Muscle layer of colon (tissue), 2 donors: ENCODE measurements at regions not wholly inside any gene's neighbourhood (a gene's known extent, or its start where the extent isn't known, plus 50 kb on each side); places are given as distances from the start of the nearest gene placed in this dataset.
"Not testable (repeated sequence)": the region's sequence is repeated elsewhere in the genome, so short reads cannot be mapped to it uniquely, and the experiment has no call there.

Experiments
- H3K27ac ChIP-seq: one replicate; pipeline ENCODE4 v1.7.0; 2013; ENCODE audit warnings: low read depth, mild to moderate bottlenecking, low read length, moderate library complexity
- H3K27me3 ChIP-seq, 2 donors: one replicate each; pipeline ENCODE4 v1.7.0; 2013; ENCODE audit warnings: low read length in 2 of 2, mild to moderate bottlenecking in 2 of 2; ENCODE audit not compliant: insufficient read depth in 2 of 2, control insufficient read depth in 1 of 2
- H3K36me3 ChIP-seq: one replicate; pipeline ENCODE4 v1.7.0; 2013; ENCODE audit warnings: mild to moderate bottlenecking, low read length; ENCODE audit not compliant: insufficient read depth
- H3K4me1 ChIP-seq: one replicate; pipeline ENCODE4 v1.7.0; 2013; ENCODE audit warnings: mild to moderate bottlenecking, low read length; ENCODE audit not compliant: insufficient read depth
- H3K4me3 ChIP-seq, 2 donors: one replicate each; pipeline ENCODE4 v1.7.0; 2013; ENCODE audit warnings: low read length in 2 of 2, low read depth in 1 of 2, mild to moderate bottlenecking in 1 of 2, moderate library complexity in 1 of 2
- H3K9ac ChIP-seq: one replicate; pipeline ENCODE4 v1.7.0; 2013; ENCODE audit warnings: low read length
- H3K9me3 ChIP-seq: one replicate; pipeline ENCODE4 v1.7.0; 2013; ENCODE audit warnings: mild to moderate bottlenecking, low read length
- donor health status: abdominal sarcoma.
- donor health status: Adenocarcinoma of cecum.

GRCh38 chr11:92122561-92122960 lies 102.1 kb upstream of the FAT3 start:
- Histone ChIP-seq H3K27me3 (no peaks in the 10 kb centered on the region), H3K36me3 (no peaks in the 10 kb centered on the region), H3K27ac (no peak overlapping the region), H3K9me3 (no peaks in the 10 kb centered on the region), H3K9ac (no peak overlapping the region), H3K4me1 (no peaks in the 10 kb centered on the region), H3K4me3 (no peak overlapping the region)

- Histone ChIP-seq H3K4me1 (no peaks in the 10 kb centered on the region), H3K36me3 (no peaks in the 10 kb centered on the region), H3K27ac (no peak overlapping the region), H3K9me3 (no peaks in the 10 kb centered on the region), H3K27me3 (no peaks in the 10 kb centered on the region), H3K9ac (no peak overlapping the region), H3K4me3 (no peak overlapping the region)
These were observed 113.3 kb upstream of the FAT3 start for GRCh38 chr11:92111287-92111686.

GRCh38 chr11:92109466-92109865 lies 115.2 kb upstream of the FAT3 start:
- Histone ChIP-seq H3K9me3 (no peaks in the 10 kb centered on the region), H3K27me3 (no peaks in the 10 kb centered on the region), H3K36me3 (no peaks in the 10 kb centered on the region), H3K4me3 (no peak overlapping the region), H3K9ac (no peak overlapping the region), H3K27ac (no peak overlapping the region), H3K4me1 (no peaks in the 10 kb centered on the region)

- H3K9ac ChIP-seq, result no peak overlapping the region
- no peaks in the 10 kb centered on the region for H3K9me3 ChIP-seq
- no peaks in the 10 kb centered on the region for H3K27me3 ChIP-seq
- no peak overlapping the region for H3K4me3 ChIP-seq
- no peaks in the 10 kb centered on the region for H3K4me1 ChIP-seq
- no peaks in the 10 kb centered on the region for H3K36me3 ChIP-seq
- no peak overlapping the region for H3K27ac ChIP-seq
These were observed 117.3 kb upstream of the FAT3 start for GRCh38 chr11:92107331-92107730.

GRCh38 chr11:92104349-92104748 lies 120.3 kb upstream of the FAT3 start:
- Histone ChIP-seq H3K27me3 (no peaks in the 10 kb centered on the region), H3K9me3 (no peaks in the 10 kb centered on the region), H3K27ac (no peak overlapping the region), H3K4me3 (no peak overlapping the region), H3K9ac (no peak overlapping the region), H3K4me1 (no peaks in the 10 kb centered on the region), H3K36me3 (no peaks in the 10 kb centered on the region)

- no peaks in the 10 kb centered on the region for H3K27me3 ChIP-seq
- H3K9me3 ChIP-seq, result no peaks in the 10 kb centered on the region
- no peak overlapping the region for H3K9ac ChIP-seq
- H3K36me3 ChIP-seq, result no peaks in the 10 kb centered on the region
- H3K4me3 ChIP-seq, result no peak overlapping the region
- no peaks in the 10 kb centered on the region for H3K4me1 ChIP-seq
- no peak overlapping the region for H3K27ac ChIP-seq
These were observed 122.7 kb upstream of the FAT3 start for GRCh38 chr11:92101920-92102319.

- Histone ChIP-seq H3K9ac (no peak overlapping the region), H3K27me3 (no peaks in the 10 kb centered on the region), H3K4me1 (no peaks in the 10 kb centered on the region), H3K4me3 (no peak overlapping the region), H3K9me3 (no peaks in the 10 kb centered on the region), H3K27ac (no peak overlapping the region), H3K36me3 (no peaks in the 10 kb centered on the region)
These were observed 125.4 kb upstream of the FAT3 start for GRCh38 chr11:92099183-92099582.

- Histone ChIP-seq H3K4me1 (no peaks in the 10 kb centered on the region), H3K27ac (no peak overlapping the region), H3K27me3 (no peaks in the 10 kb centered on the region), H3K4me3 (no peak overlapping the region), H3K36me3 (no peaks in the 10 kb centered on the region), H3K9me3 (no peaks in the 10 kb centered on the region), H3K9ac (no peak overlapping the region)
These were observed 126.4 kb upstream of the FAT3 start for GRCh38 chr11:92098172-92098571.

- Histone ChIP-seq H3K27me3 (no peaks in the 10 kb centered on the region), H3K9ac (no peak overlapping the region), H3K27ac (no peak overlapping the region), H3K36me3 (no peaks in the 10 kb centered on the region), H3K4me3 (no peak overlapping the region), H3K9me3 (no peaks in the 10 kb centered on the region), H3K4me1 (no peaks in the 10 kb centered on the region)
These were observed 136.7 kb upstream of the FAT3 start for GRCh38 chr11:92087725-92088537.

GRCh38 chr11:92083123-92083522 lies 141.5 kb upstream of the FAT3 start:
- H3K27me3 ChIP-seq, result no peaks in the 10 kb centered on the region
- H3K4me1 ChIP-seq, result no peaks in the 10 kb centered on the region
- no peaks in the 10 kb centered on the region for H3K9me3 ChIP-seq
- H3K4me3 ChIP-seq, result no peak overlapping the region
- no peak overlapping the region for H3K27ac ChIP-seq
- H3K36me3 ChIP-seq, result no peaks in the 10 kb centered on the region
- no peak overlapping the region for H3K9ac ChIP-seq

- Histone ChIP-seq H3K9me3 (no peaks in the 10 kb centered on the region), H3K27me3 (no peaks in the 10 kb centered on the region), H3K36me3 (no peaks in the 10 kb centered on the region), H3K4me3 (no peak overlapping the region), H3K4me1 (no peaks in the 10 kb centered on the region), H3K27ac (no peak overlapping the region), H3K9ac (no peak overlapping the region)
These were observed 142.0 kb upstream of the FAT3 start for GRCh38 chr11:92082652-92083051.

GRCh38 chr11:92074498-92074897 lies 150.1 kb upstream of the FAT3 start:
- not testable (repeated sequence) for H3K4me3 ChIP-seq, H3K36me3 ChIP-seq, H3K9me3 ChIP-seq, H3K9ac ChIP-seq, H3K4me1 ChIP-seq, H3K27me3 ChIP-seq, H3K27ac ChIP-seq
